SK-N-SH (cell line): ENCODE measurements at regions not wholly inside any gene's neighbourhood (a gene's known extent, or its start where the extent isn't known, plus 50 kb on each side); places are given as distances from the start of the nearest gene placed in this dataset.

Experiments
- CTCF ChIA-PET: fragments of 300-600, 350-600 bp; formaldehyde crosslinking; extraction: SDS; loops from one replicate; lab custom pipeline; 2021; lab: Yijun Ruan, JAX
- POLR2A ChIA-PET: fragments of 350-600 bp; sonication (Branson Sonifier 250); formaldehyde crosslinking; extraction: SDS; loops from one replicate; lab custom pipeline; 2020; ENCODE audit warnings: antibody characterized with exemption, inconsistent platforms; lab: Yijun Ruan, JAX
- DNase-seq: peaks from one replicate; pipeline ENCODE4 v3.0.0; 2012
- H2AFZ ChIP-seq: fragments of 200-600 bp; sonication (generic); 2 replicates; pipeline ENCODE4 v1.8.1; 2016; ENCODE audit warnings: antibody characterized with exemption, mild to moderate bottlenecking, low read depth
- H3F3A ChIP-seq: fragments of 200-600 bp; sonication (generic); replicated peaks from 2 replicates; pipeline ENCODE3; 2016; ENCODE audit warnings: antibody characterized with exemption, mild to moderate bottlenecking; ENCODE audit not compliant: insufficient read depth
- H3K27ac ChIP-seq, 2 experiments: fragments of 200-500 bp in 1 of 2; fragments of 200-600 bp in 1 of 2; sonication (Bioruptor generic) in 1 of 2; sonication (generic), shearing (Covaris generic) in 1 of 2; 2 replicates each; pipeline versions ENCODE4 v1.5.1 to v1.6.1; 2014 to 2016; ENCODE audit warnings: low read depth in 2 of 2, inconsistent platforms in 1 of 2, low read length in 1 of 2, mild to moderate bottlenecking in 1 of 2, mixed read lengths in 1 of 2
- H3K27me3 ChIP-seq: fragments of 200-600 bp; sonication (generic), shearing (Covaris generic); 2 replicates; pipeline ENCODE4 v1.6.1; 2016; ENCODE audit warnings: mixed run types; ENCODE audit not compliant: insufficient read depth
- H3K36me3 ChIP-seq, 2 experiments: fragments of 200-500 bp in 1 of 2; fragments of 200-600 bp in 1 of 2; sonication (Bioruptor generic) in 1 of 2; sonication (generic) in 1 of 2; replicated peaks in 1 of 2; 2 replicates each; pipeline versions ENCODE3 to v1.5.1; 2014 to 2016; ENCODE audit warnings: low read length in 1 of 2, mild to moderate bottlenecking in 1 of 2; ENCODE audit not compliant: insufficient read depth in 2 of 2, control insufficient read depth in 1 of 2
- H3K4me1 ChIP-seq, 2 experiments: fragments of 200-500 bp in 1 of 2; fragments of 200-600 bp in 1 of 2; sonication (Bioruptor generic) in 1 of 2; sonication (generic), shearing (Covaris generic) in 1 of 2; 2 replicates each; pipeline versions ENCODE4 v1.5.1 to v1.6.1; 2014 to 2016; ENCODE audit warnings: low read depth in 1 of 2, low read length in 1 of 2, mixed run types in 1 of 2; ENCODE audit not compliant: insufficient read depth in 2 of 2, control insufficient read depth in 1 of 2
- H3K4me2 ChIP-seq: fragments of 200-600 bp; sonication (generic), shearing (Covaris generic); 2 replicates; pipeline ENCODE4 v1.6.1; 2017; ENCODE audit warnings: mixed run types
- H3K4me3 ChIP-seq, 2 experiments: fragments of 200-500 bp in 1 of 2; fragments of 200-600 bp in 1 of 2; sonication (Bioruptor generic) in 1 of 2; sonication (generic), shearing (Covaris generic) in 1 of 2; 2 replicates each; pipeline versions ENCODE4 v1.5.1 to v1.8.1; 2014 to 2016; ENCODE audit warnings: low read depth in 2 of 2, inconsistent platforms in 1 of 2, low read length in 1 of 2, mild to moderate bottlenecking in 1 of 2, mixed read lengths in 1 of 2, moderate library complexity in 1 of 2
- H3K79me2 ChIP-seq: fragments of 200-600 bp; sonication (generic); 2 replicates; pipeline ENCODE4 v1.8.1; 2017; ENCODE audit warnings: mild to moderate bottlenecking; ENCODE audit not compliant: insufficient read depth
- H3K9ac ChIP-seq: fragments of 200-600 bp; sonication (generic); 2 replicates; pipeline ENCODE4 v1.6.1; 2017; ENCODE audit warnings: mixed run types
- H3K9me2 ChIP-seq: fragments of 200-600 bp; sonication (generic); 2 replicates; pipeline ENCODE4 v1.6.1; 2017; ENCODE audit warnings: mixed run types
- H3K9me3 ChIP-seq: fragments of 200-600 bp; sonication (generic); 2 replicates; pipeline ENCODE4 v1.6.1; 2017; ENCODE audit warnings: mixed run types, mild to moderate bottlenecking, moderate library complexity
- H4K20me1 ChIP-seq: fragments of 200-600 bp; sonication (generic); 2 replicates; pipeline ENCODE4 v1.6.1; 2017; ENCODE audit warnings: mild to moderate bottlenecking, mixed run types; ENCODE audit not compliant: insufficient read depth
- CHD2 ChIP-seq: fragments of 150-350 bp; IDR thresholded peaks from 2 replicates; pipeline ENCODE4 v1.6.1; 2018; ENCODE audit warnings: low read length; ENCODE audit not compliant: partially characterized antibody
- ELF1 ChIP-seq: IDR thresholded peaks from 2 replicates; pipeline ENCODE4 v1.4.0; 2012
- EP300 ChIP-seq, 2 experiments: IDR thresholded peaks; 2 replicates each; pipeline versions ENCODE4 v1.4.0 to v1.6.1; 2012; ENCODE audit warnings: borderline replicate concordance in 1 of 2, low read depth in 1 of 2, low read length in 1 of 2
- FOXJ3 ChIP-seq: sonication (generic); formaldehyde crosslinking; IDR thresholded peaks from 2 replicates; pipeline ENCODE4 v1.5.1; 2020; ENCODE audit warnings: mild to moderate bottlenecking, missing genetic modification reagents
- IRF3 ChIP-seq: fragments of 150-350 bp; IDR thresholded peaks from 2 replicates; pipeline ENCODE4 v1.6.1; 2016; ENCODE audit warnings: mild to moderate bottlenecking, low read depth, low read length
- JUND ChIP-seq: IDR thresholded peaks from 2 replicates; pipeline ENCODE4 v1.4.0; 2012
- NFIC ChIP-seq: IDR thresholded peaks from 2 replicates; pipeline ENCODE4 v1.4.0; 2012; ENCODE audit warnings: borderline replicate concordance
- NRF1 ChIP-seq: IDR thresholded peaks from 2 replicates; pipeline ENCODE4 v1.6.1; 2012; ENCODE audit warnings: low read depth, mild to moderate bottlenecking, low read length
- POLR2AphosphoS5 ChIP-seq: IDR thresholded peaks from 2 replicates; pipeline ENCODE4 v1.6.1; 2012; ENCODE audit warnings: low read depth, low read length
- RCOR1 ChIP-seq: fragments of 150-350 bp; IDR thresholded peaks from 2 replicates; pipeline ENCODE4 v1.6.1; 2017; ENCODE audit warnings: antibody characterized with exemption, low read length
- REST ChIP-seq: IDR thresholded peaks from 2 replicates; pipeline ENCODE4 v1.6.1; 2012; ENCODE audit warnings: mild to moderate bottlenecking, low read depth, low read length, moderate library complexity
- RXRA ChIP-seq: IDR thresholded peaks from 2 replicates; pipeline ENCODE4 v1.4.0; 2012; ENCODE audit warnings: low read depth, mild to moderate bottlenecking, borderline replicate concordance
- SMC3 ChIP-seq: IDR thresholded peaks from 2 replicates; pipeline ENCODE4 v1.6.1; 2012; ENCODE audit warnings: low read depth, low read length, improper control_type of control experiment
- TAF1 ChIP-seq: IDR thresholded peaks from 2 replicates; pipeline ENCODE4 v1.6.1; 2012; ENCODE audit warnings: low read depth, mild to moderate bottlenecking, low read length, moderate library complexity, borderline replicate concordance
- TCF12 ChIP-seq: IDR thresholded peaks from 2 replicates; pipeline ENCODE4 v1.4.0; 2012
- YY1 ChIP-seq: IDR thresholded peaks from 2 replicates; pipeline ENCODE4 v1.4.0; 2012; ENCODE audit warnings: low read depth, mild to moderate bottlenecking
- WGBS: methylation state at CpG from one replicate; pipeline ENCODE4 v1.1.6; 2017; ENCODE audit warnings: low lambda C conversion rate; 5-methylcytosine and 5-hydroxymethylcytosine counted together

- CTCF ChIA-PET, result interaction anchor here (1.3 to 2.4 kb wide), 2 partner anchors 10 to 15 kb away, joined by 4 to 6 read pairs; no protein-coding TSS in a partner anchor
- 94% methylated on average over 2 of the region's 2 CpGs for WGBS
These were observed 148.3 kb downstream of the RHOU start for GRCh38 chr1:228883535-228883934.

GRCh38 chr1:228884196-228884595 lies 148.9 kb downstream of the RHOU start:
- DNase-seq, result no peak
- Histone ChIP-seq H3K27ac (no peak overlapping the region), H3K9me2 (no peaks in the 10 kb centered on the region), H3K4me2 (no peak overlapping the region), H3K36me3 (no peaks in the 10 kb centered on the region), H3K79me2 (no peaks in the 10 kb centered on the region), H4K20me1 (no peaks in the 10 kb centered on the region), H3K9me3 (no peaks in the 10 kb centered on the region), H3K4me1 (peaks cover 0 to 20% of the 10 kb centered on the region in 2 experiments; a peak in 2 of 4 replicates), H3K4me3 (no peak overlapping the region), H2AFZ (no peak overlapping the region), H3K27me3 (no peaks in the 10 kb centered on the region), H3F3A (no peaks in the 10 kb centered on the region), H3K9ac (no peak overlapping the region)
- 80% methylated on average over 5 of the region's 5 CpGs for WGBS
- ChIA-PET POLR2A (no interaction called here), CTCF (interaction anchor here (1.0 kb wide), 1 partner anchor 149 kb away, joined by 3 read pairs; no protein-coding TSS in a partner anchor)
- TF ChIP-seq SMC3, result no peak
- TF ChIP-seq RCOR1, result no peak
- no peak for TF ChIP-seq NFIC
- TF ChIP-seq EP300 (IDR thresholded peaks at IDR 0.05; ENCODE audit: borderline replicate concordance in 1 of 2, low read depth in 1 of 2, low read length in 1 of 2), result no peak
- TF ChIP-seq IRF3, result no peak
- TF ChIP-seq POLR2AphosphoS5, result no peak
- no peak for TF ChIP-seq FOXJ3 (CRISPR knock-in tag)
- no peak for TF ChIP-seq ELF1
- no peak for TF ChIP-seq CHD2
- TF ChIP-seq RXRA, result no peak
- no peak for TF ChIP-seq YY1

More at GRCh38 chr1:228883535-228883934, 148.3 kb downstream of the RHOU start:
- H3K9me2 ChIP-seq, result no peaks in the 10 kb centered on the region
- no peak overlapping the region for H3K4me3 ChIP-seq
- TF ChIP-seq NRF1, result no peak
- no peak for TF ChIP-seq TAF1
- TF ChIP-seq NFIC, result no peak
- no peak for TF ChIP-seq REST
- TF ChIP-seq TCF12, result no peak
- no peak for TF ChIP-seq JUND
- TF ChIP-seq POLR2AphosphoS5, result no peak
- TF ChIP-seq, all 33 proteins: peak for 0
- Histone ChIP-seq H3K27ac (no peak overlapping the region), H2AFZ (no peak overlapping the region), H3F3A (no peaks in the 10 kb centered on the region), H3K36me3 (no peaks in the 10 kb centered on the region), H4K20me1 (no peaks in the 10 kb centered on the region), H3K27me3 (no peaks in the 10 kb centered on the region), H3K79me2 (no peaks in the 10 kb centered on the region), H3K4me2 (no peak overlapping the region), H3K9ac (no peak overlapping the region), H3K4me1 (peaks cover 0 to 19% of the 10 kb centered on the region in 2 experiments; a peak in 2 of 4 replicates), H3K9me3 (no peaks in the 10 kb centered on the region)
- POLR2A ChIA-PET, result no interaction called here
- DNase-seq, result no peak
